ENCODE measurements at regions not wholly inside any gene's neighbourhood (a gene's known extent, or its start where the extent isn't known, plus 50 kb on each side); places are given as distances from the start of the nearest gene placed in this dataset.

DNA sequence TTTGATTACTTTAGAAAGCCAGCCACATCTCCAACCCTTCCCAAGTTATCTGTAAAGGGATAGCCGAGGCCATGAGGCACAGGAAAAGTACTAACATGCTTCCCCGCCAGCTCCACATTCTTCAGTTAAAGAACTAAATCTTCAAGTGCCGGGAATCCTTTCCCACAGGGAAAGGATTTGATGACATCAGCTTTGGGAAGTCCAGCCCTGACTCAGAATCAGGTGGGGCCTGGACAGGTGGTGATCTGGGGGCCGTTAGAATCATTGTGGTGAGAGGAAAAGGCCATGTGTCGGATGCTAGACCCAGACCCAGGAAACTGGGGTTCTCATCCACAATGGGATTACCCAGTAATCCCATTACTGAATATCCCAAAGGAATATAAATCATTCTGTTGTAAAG, 580.0 kb downstream of the QKI start:
- Histone ChIP-seq H3K79me2 (ENCODE audit: insufficient read depth, low read length) (no peaks in the 10 kb centered on the region), H3K27me3 (ENCODE audit: low read length) (no peaks in the 10 kb centered on the region), H3K4me2 (ENCODE audit: low read depth, low read length, poor library complexity, severe bottlenecking) (no peak overlapping the region), H3F3A (ENCODE audit: insufficient read depth) (no peaks in the 10 kb centered on the region), H3K9me3 (ENCODE audit: insufficient read depth, low read length) (no peaks in the 10 kb centered on the region), H2AFZ (ENCODE audit: low read depth, low read length, severe bottlenecking) (no peak overlapping the region), H3K9me2 (replicated peaks; ENCODE audit: insufficient read depth, low read length) (no peaks in the 10 kb centered on the region), H3K4me3 (ENCODE audit: insufficient read depth, low read length, poor library complexity, severe bottlenecking) (no peak overlapping the region), H3K9ac (ENCODE audit: low read length) (no peak overlapping the region), H3K36me3 (ENCODE audit: low read length) (no peaks in the 10 kb centered on the region), H4K20me1 (ENCODE audit: low read depth, low read length) (no peaks in the 10 kb centered on the region), H3K27ac (ENCODE audit: low read depth, low read length) (no peak overlapping the region)
- no peak for TF ChIP-seq EZH2phosphoT487 (conservative IDR thresholded peaks at IDR 0.05; ENCODE audit: low read length)
- TF ChIP-seq, protein P1, sequence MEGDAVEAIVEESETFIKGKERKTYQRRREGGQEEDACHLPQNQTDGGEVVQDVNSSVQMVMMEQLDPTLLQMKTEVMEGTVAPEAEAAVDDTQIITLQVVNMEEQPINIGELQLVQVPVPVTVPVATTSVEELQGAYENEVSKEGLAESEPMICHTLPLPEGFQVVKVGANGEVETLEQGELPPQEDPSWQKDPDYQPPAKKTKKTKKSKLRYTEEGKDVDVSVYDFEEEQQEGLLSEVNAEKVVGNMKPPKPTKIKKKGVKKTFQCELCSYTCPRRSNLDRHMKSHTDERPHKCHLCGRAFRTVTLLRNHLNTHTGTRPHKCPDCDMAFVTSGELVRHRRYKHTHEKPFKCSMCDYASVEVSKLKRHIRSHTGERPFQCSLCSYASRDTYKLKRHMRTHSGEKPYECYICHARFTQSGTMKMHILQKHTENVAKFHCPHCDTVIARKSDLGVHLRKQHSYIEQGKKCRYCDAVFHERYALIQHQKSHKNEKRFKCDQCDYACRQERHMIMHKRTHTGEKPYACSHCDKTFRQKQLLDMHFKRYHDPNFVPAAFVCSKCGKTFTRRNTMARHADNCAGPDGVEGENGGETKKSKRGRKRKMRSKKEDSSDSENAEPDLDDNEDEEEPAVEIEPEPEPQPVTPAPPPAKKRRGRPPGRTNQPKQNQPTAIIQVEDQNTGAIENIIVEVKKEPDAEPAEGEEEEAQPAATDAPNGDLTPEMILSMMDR (IDR thresholded peaks at IDR 0.05; ENCODE audit: insufficient read depth, low read length, poor library complexity, severe bottlenecking): no peak

DNA sequence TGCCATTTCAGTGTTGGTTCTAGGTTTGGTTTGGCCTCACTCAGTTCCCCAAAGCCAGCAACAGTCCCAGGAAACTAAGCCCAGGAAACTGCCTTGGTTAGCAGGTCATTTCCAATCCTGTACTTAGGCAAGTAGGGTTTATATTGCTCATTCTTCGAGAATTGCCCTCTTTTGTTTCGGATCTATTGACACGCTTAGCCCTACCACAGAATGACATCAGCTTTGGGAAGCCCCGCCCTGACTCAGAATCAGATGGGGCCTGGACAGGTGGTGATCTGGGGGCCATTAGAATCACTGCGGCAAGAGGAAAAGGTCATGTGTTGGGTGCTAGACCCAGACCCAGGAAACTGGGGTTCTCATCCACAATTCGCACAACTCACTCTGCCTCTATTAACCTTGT, 578.2 kb downstream of the QKI start:
- TF ChIP-seq, protein P1 (IDR thresholded peaks at IDR 0.05; ENCODE audit: insufficient read depth, low read length, poor library complexity, severe bottlenecking): no peak
- no peak for TF ChIP-seq EZH2phosphoT487 (conservative IDR thresholded peaks at IDR 0.05; ENCODE audit: low read length)
- H3K79me2 ChIP-seq (ENCODE audit: insufficient read depth, low read length): no peaks in the 10 kb centered on the region
- H3K9me2 ChIP-seq (replicated peaks; ENCODE audit: insufficient read depth, low read length): no peaks in the 10 kb centered on the region
- no peaks in the 10 kb centered on the region for H3K27me3 ChIP-seq (ENCODE audit: low read length)
- no peak overlapping the region for H3K9ac ChIP-seq (ENCODE audit: low read length)
- no peak overlapping the region for H3K4me2 ChIP-seq (ENCODE audit: low read depth, low read length, poor library complexity, severe bottlenecking)
- no peak overlapping the region for H3K27ac ChIP-seq (ENCODE audit: low read depth, low read length)
- H3K36me3 ChIP-seq (ENCODE audit: low read length): no peaks in the 10 kb centered on the region
- no peak overlapping the region for H2AFZ ChIP-seq (ENCODE audit: low read depth, low read length, severe bottlenecking)
- H3F3A ChIP-seq (ENCODE audit: insufficient read depth): no peaks in the 10 kb centered on the region
- H4K20me1 ChIP-seq (ENCODE audit: low read depth, low read length): no peaks in the 10 kb centered on the region
- H3K4me3 ChIP-seq (ENCODE audit: insufficient read depth, low read length, poor library complexity, severe bottlenecking): no peak overlapping the region
- no peaks in the 10 kb centered on the region for H3K9me3 ChIP-seq (ENCODE audit: insufficient read depth, low read length)

DNA sequence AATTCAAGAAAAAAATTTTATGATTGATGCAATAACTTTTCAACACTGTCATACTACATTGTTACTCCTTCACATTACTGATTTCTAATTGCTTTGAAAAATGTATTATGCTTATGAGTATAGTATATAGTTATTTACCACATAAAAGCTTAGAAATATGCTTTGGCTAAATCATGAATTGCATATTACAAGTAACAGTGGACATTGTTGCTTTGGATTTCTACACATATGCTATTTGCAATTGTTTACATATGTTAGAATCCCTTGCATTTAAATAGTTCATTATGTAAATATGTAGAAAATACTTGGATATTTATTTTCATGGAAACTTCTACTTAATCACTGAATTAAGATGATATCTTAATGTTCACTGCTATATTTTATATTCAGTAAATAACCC, 577.5 kb downstream of the QKI start:
- H3K36me3 ChIP-seq (ENCODE audit: low read length): no peaks in the 10 kb centered on the region
- H4K20me1 ChIP-seq (ENCODE audit: low read depth, low read length): no peaks in the 10 kb centered on the region
- H3K79me2 ChIP-seq (ENCODE audit: insufficient read depth, low read length): no peaks in the 10 kb centered on the region
- H3K4me3 ChIP-seq (ENCODE audit: insufficient read depth, low read length, poor library complexity, severe bottlenecking): no peak overlapping the region
- no peaks in the 10 kb centered on the region for H3K9me2 ChIP-seq (replicated peaks; ENCODE audit: insufficient read depth, low read length)
- H2AFZ ChIP-seq (ENCODE audit: low read depth, low read length, severe bottlenecking): no peak overlapping the region
- H3K9ac ChIP-seq (ENCODE audit: low read length): no peak overlapping the region
- H3K27me3 ChIP-seq (ENCODE audit: low read length): no peaks in the 10 kb centered on the region
- TF ChIP-seq, protein P1 (IDR thresholded peaks at IDR 0.05; ENCODE audit: insufficient read depth, low read length, poor library complexity, severe bottlenecking): no peak
- TF ChIP-seq EZH2phosphoT487 (conservative IDR thresholded peaks at IDR 0.05; ENCODE audit: low read length): no peak
- H3F3A ChIP-seq (ENCODE audit: insufficient read depth): no peaks in the 10 kb centered on the region
- no peak overlapping the region for H3K27ac ChIP-seq (ENCODE audit: low read depth, low read length)
- no peak overlapping the region for H3K4me2 ChIP-seq (ENCODE audit: low read depth, low read length, poor library complexity, severe bottlenecking)
- H3K9me3 ChIP-seq (ENCODE audit: insufficient read depth, low read length): no peaks in the 10 kb centered on the region

DNA sequence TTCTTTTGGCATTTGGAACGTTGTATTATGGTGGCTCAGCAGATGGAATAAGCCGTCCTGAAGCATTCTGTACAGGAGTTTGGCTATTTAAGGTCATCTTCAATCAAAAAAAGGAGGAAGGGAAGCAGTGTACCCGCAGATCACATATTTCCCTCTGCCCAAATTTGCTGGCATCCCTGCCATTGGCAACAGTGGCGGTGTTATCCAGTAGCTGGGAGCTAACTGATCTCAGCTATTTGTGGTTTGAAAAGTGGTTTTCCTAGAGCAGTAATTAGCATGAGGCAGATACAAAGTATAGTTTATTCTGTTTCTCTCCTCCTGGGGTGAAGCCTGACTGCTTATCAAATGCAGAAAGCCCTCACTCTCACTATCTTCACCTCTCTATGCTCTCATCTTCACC, 576.8 kb downstream of the QKI start:
- Histone ChIP-seq H3K4me2 (ENCODE audit: low read depth, low read length, poor library complexity, severe bottlenecking) (no peak overlapping the region), H3K9me3 (ENCODE audit: insufficient read depth, low read length) (no peaks in the 10 kb centered on the region), H2AFZ (ENCODE audit: low read depth, low read length, severe bottlenecking) (no peak overlapping the region), H3K27me3 (ENCODE audit: low read length) (no peaks in the 10 kb centered on the region), H3K27ac (ENCODE audit: low read depth, low read length) (no peak overlapping the region), H3F3A (ENCODE audit: insufficient read depth) (no peaks in the 10 kb centered on the region), H3K79me2 (ENCODE audit: insufficient read depth, low read length) (no peaks in the 10 kb centered on the region), H3K4me3 (ENCODE audit: insufficient read depth, low read length, poor library complexity, severe bottlenecking) (no peak overlapping the region), H3K9ac (ENCODE audit: low read length) (no peak overlapping the region), H3K9me2 (replicated peaks; ENCODE audit: insufficient read depth, low read length) (no peaks in the 10 kb centered on the region), H4K20me1 (ENCODE audit: low read depth, low read length) (no peaks in the 10 kb centered on the region), H3K36me3 (ENCODE audit: low read length) (no peaks in the 10 kb centered on the region)
- TF ChIP-seq EZH2phosphoT487 (conservative IDR thresholded peaks at IDR 0.05; ENCODE audit: low read length): no peak
- TF ChIP-seq, protein P1 (IDR thresholded peaks at IDR 0.05; ENCODE audit: insufficient read depth, low read length, poor library complexity, severe bottlenecking): no peak
